ENCODE measurements at regions not wholly inside any gene's neighbourhood (a gene's known extent, or its start where the extent isn't known, plus 50 kb on each side); places are given as distances from the start of the nearest gene placed in this dataset.

DNA sequence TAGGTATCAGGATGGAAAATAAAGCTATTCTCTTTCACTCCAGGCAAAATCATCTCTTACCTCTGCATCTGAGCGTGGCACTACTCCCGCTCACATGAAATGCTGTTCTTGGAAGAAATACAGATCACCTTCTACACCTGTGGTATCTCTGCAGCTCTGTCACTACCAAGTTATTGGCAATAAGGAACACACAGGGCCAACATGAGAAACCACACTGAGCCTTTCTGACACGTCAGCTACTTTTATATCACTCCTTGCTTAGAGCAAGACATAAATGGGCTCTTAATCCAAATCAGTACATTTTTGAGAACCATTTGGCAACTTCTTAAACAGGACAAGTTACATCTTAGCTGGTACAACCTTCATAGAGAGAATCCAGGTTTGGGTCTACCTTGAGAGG, 101.8 kb upstream of the GUCY1A1 start:
- TF ChIP-seq CTCF (conservative IDR thresholded peaks at IDR 0.05; ENCODE audit: low read depth, low read length): no peak
- TF ChIP-seq EZH2 (IDR thresholded peaks at IDR 0.05; ENCODE audit: borderline replicate concordance, low read depth, low read length, poor library complexity, severe bottlenecking): no peak
